ENCODE measurements at regions not wholly inside any gene's neighbourhood (a gene's known extent, or its start where the extent isn't known, plus 50 kb on each side); places are given as distances from the start of the nearest gene placed in this dataset.

DNA sequence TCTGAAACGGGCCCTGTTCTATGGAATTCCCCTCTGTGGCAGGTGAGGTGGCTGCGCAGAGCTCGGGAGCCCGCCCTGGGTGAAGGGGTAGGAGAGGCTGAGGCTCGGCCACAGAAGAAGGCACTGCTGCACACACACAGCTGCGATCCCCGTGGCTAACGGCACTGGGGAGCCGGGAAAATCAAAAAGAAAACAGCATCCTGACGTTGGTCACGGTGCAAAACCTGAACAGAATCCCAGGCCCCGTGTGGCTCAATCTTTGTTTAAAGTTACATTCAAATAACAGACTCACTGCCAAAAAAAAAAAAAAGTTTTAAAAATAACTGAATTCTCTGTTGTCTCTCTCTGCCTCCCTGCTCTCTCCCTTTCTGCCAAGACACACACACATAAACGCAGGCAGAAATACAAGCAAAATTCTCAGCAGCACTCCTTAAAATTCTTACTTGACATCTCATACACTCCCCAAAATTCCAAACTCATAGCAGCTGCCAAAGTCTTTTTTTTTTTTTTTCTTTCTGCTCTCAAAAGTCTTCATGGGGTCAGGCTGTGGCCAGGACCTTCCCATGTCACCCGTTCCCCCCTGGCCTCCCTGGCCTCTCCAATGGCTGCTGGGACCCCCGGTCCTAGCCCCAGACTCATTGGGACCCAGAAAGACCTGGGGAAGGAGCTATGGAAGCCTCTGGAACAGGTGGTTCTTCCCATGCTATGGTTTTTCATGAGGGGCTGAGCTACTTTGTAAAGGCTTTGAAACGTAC, 248.8 kb downstream of the TTLL2 start:
- Mint-ChIP-seq H3K27me3 (ENCODE audit: unreplicated experiment) (peaks cover 13% of the 10 kb centered on the region), H3K27ac (ENCODE audit: unreplicated experiment) (no peak overlapping the region), H3K4me1 (ENCODE audit: low read depth, unreplicated experiment) (peaks cover 27% of the 10 kb centered on the region), H3K4me3 (ENCODE audit: unreplicated experiment) (peak overlapping the region; percentile 68), H3K9me3 (ENCODE audit: unreplicated experiment) (peaks cover 10% of the 10 kb centered on the region), H3K36me3 (ENCODE audit: unreplicated experiment) (no peaks in the 10 kb centered on the region)
- TF ChIP-seq, protein P1, sequence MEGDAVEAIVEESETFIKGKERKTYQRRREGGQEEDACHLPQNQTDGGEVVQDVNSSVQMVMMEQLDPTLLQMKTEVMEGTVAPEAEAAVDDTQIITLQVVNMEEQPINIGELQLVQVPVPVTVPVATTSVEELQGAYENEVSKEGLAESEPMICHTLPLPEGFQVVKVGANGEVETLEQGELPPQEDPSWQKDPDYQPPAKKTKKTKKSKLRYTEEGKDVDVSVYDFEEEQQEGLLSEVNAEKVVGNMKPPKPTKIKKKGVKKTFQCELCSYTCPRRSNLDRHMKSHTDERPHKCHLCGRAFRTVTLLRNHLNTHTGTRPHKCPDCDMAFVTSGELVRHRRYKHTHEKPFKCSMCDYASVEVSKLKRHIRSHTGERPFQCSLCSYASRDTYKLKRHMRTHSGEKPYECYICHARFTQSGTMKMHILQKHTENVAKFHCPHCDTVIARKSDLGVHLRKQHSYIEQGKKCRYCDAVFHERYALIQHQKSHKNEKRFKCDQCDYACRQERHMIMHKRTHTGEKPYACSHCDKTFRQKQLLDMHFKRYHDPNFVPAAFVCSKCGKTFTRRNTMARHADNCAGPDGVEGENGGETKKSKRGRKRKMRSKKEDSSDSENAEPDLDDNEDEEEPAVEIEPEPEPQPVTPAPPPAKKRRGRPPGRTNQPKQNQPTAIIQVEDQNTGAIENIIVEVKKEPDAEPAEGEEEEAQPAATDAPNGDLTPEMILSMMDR (IDR thresholded peaks at IDR 0.05; ENCODE audit: partially characterized antibody, unreplicated experiment): no peak
- DNase-seq: no peak

DNA sequence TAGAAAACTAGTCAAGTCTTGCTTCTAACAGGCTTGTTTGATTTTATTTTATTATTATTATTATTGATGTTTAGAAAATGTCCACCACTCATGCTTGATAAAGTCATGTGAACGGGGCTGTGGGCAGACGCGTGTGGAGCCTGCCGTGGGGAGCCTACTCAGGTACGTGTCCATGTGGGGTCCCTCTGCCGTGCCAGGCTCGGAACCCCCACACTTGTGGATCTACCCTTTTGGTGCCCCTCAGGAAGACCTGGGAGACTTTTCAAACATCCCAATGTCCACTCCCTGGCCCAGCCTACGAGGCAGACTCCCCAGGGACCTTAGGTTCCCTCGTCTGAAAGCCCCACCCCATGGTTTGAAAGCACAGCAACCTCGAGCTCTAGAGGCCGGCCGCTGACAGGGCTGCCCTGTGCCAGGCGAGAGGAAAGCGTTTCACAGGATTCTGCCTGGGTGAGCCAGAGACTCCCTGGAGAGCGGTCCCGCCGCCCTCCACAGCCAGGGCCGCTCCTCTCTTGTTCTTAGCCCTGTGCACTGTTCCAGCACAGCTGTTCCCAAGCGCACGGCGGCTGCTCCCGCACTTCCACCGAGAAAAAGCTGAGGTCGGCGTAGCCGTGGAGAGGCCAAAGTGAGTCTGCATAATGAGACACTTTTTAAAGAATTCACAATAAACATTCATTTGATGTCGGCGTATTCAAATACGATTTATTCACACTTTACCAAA, 249.7 kb downstream of the TTLL2 start:
- Mint-ChIP-seq H3K4me3 (ENCODE audit: unreplicated experiment) (no peak overlapping the region), H3K9me3 (ENCODE audit: unreplicated experiment) (peaks cover 11% of the 10 kb centered on the region), H3K36me3 (ENCODE audit: unreplicated experiment) (no peaks in the 10 kb centered on the region), H3K4me1 (ENCODE audit: low read depth, unreplicated experiment) (peaks cover 29% of the 10 kb centered on the region), H3K27ac (ENCODE audit: unreplicated experiment) (peak overlapping the region; percentile 70), H3K27me3 (ENCODE audit: unreplicated experiment) (peaks cover 15% of the 10 kb centered on the region)
- peak; percentile 53 for DNase-seq
- TF ChIP-seq, protein P1 (IDR thresholded peaks at IDR 0.05; ENCODE audit: partially characterized antibody, unreplicated experiment): no peak

DNA sequence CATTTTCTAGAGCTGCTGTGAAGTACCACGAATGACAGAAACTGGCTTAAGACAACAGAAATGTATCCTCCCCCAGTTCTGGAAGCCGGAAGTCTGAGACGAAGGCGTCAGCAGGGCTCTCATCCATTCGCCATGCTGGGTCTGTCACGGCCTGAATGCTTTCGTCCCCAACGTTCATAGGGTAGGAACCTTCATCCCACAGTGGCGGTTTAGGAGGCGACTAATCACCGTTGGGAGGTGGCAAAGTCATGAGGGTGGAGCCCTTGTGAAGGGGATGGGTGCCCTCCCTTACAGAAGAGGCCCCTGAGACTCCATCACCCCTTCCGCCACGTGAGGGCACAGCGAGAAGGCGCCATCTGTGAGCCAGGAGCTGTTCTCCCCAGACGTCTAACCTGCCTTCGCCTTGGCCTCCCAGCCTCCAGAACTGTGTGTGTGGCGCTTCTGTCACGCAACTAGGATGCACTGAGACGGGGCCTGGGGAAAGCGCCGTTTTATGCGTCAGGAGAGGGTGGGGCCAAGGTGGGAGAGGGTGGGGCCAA, 250.3 kb downstream of the TTLL2 start:
- Mint-ChIP-seq H3K4me3 (ENCODE audit: unreplicated experiment) (no peak overlapping the region), H3K4me1 (ENCODE audit: low read depth, unreplicated experiment) (peaks cover 29% of the 10 kb centered on the region), H3K36me3 (ENCODE audit: unreplicated experiment) (no peaks in the 10 kb centered on the region), H3K27me3 (ENCODE audit: unreplicated experiment) (peaks cover 15% of the 10 kb centered on the region), H3K9me3 (ENCODE audit: unreplicated experiment) (peaks cover 11% of the 10 kb centered on the region), H3K27ac (ENCODE audit: unreplicated experiment) (peak overlapping the region; percentile 70)
- TF ChIP-seq, protein P1 (IDR thresholded peaks at IDR 0.05; ENCODE audit: partially characterized antibody, unreplicated experiment): no peak
- DNase-seq: no peak

DNA sequence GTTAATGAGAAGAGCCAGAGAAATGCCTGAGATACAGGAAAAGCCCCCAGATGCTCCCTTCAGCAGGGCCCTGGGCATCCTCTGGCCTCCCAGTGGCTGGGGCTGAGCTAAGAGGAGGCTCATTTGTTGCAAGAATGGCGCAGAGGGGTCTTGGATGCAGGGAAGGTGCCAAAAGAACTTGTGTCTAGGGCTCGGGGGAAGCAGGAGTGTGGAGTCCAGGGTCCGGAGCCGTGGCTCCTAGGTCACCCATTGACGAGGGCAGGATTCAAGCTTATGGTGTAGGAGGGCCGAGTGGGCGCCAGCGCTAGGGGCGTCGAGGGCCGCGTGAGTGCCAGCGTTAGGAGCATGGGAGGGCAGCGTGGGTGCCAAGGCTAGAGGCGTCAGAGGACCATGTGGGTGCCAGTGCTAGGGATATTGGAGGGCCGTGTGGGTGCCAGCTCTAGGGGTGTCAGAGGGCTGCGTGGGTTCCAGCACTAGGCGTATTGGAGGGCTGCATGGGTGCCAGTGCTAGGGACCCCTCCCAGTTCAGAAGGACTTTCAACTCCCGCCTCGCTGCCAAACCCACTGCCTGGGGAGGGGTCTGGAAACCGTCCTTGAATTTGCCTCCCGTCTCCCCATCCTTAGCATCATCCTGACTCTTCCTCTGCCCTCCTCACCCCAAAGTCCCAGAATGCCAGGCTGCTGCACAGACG, 250.5 kb upstream of the AFDN start:
- peaks cover 15% of the 10 kb centered on the region for H3K27me3 Mint-ChIP-seq (ENCODE audit: unreplicated experiment)
- H3K4me1 Mint-ChIP-seq (ENCODE audit: low read depth, unreplicated experiment): peaks cover 29% of the 10 kb centered on the region
- no peaks in the 10 kb centered on the region for H3K36me3 Mint-ChIP-seq (ENCODE audit: unreplicated experiment)
- H3K27ac Mint-ChIP-seq (ENCODE audit: unreplicated experiment): peak overlapping the region; percentile 22
- peaks cover 15% of the 10 kb centered on the region for H3K9me3 Mint-ChIP-seq (ENCODE audit: unreplicated experiment)
- peak overlapping the region; percentile 6 for H3K4me3 Mint-ChIP-seq (ENCODE audit: unreplicated experiment)
- DNase-seq: no peak
- TF ChIP-seq, protein P1 (IDR thresholded peaks at IDR 0.05; ENCODE audit: partially characterized antibody, unreplicated experiment): no peak

Measured in glutamatergic neuron (in vitro differentiated cells).